H1 (cell line): ENCODE measurements at regions not wholly inside any gene's neighbourhood (a gene's known extent, or its start where the extent isn't known, plus 50 kb on each side); places are given as distances from the start of the nearest gene placed in this dataset.

Source experiments
- CTCF ChIA-PET: fragments of 300-600 bp; sonication (Branson Sonifier 250); formaldehyde crosslinking; loops from one replicate; lab custom pipeline; 2021; ENCODE audit not compliant: partially characterized antibody; lab: Charles Lee
- POLR2A ChIA-PET: fragments of 300-600 bp; sonication (Branson Sonifier 250); formaldehyde crosslinking; loops from one replicate; lab custom pipeline; 2021; ENCODE audit warnings: inconsistent platforms; ENCODE audit not compliant: partially characterized antibody; lab: Charles Lee
- DNase-seq, 2 experiments: peaks; one replicate each; pipeline versions ENCODE4 v3.0.0 to v3.0.0-alpha.2; 2010 to 2022; ENCODE audit warnings: low spot score in 2 of 2, low read depth in 1 of 2, mixed read lengths in 1 of 2
- FAIRE-seq: peaks from 2 replicates; lab custom pipeline; 2011; peaks lifted over from hg19 to GRCh38; lab: Jason Lieb, UNC
- H2AFZ ChIP-seq: 2 replicates; pipeline ENCODE4 v1.8.1; 2012; ENCODE audit warnings: low read length, inconsistent platforms
- H2AK5ac ChIP-seq: 2 replicates; pipeline ENCODE4 v1.6.1; 2013; ENCODE audit warnings: low read depth, low read length
- H2BK120ac ChIP-seq: replicated peaks from 2 replicates; pipeline ENCODE3; 2013; ENCODE audit warnings: low read depth, low read length, inconsistent platforms
- H2BK12ac ChIP-seq: 2 replicates; pipeline ENCODE4 v1.6.1; 2013; ENCODE audit warnings: low read depth, low read length
- H2BK15ac ChIP-seq: 2 replicates; pipeline ENCODE4 v1.6.1; 2013; ENCODE audit warnings: low read length
- H2BK20ac ChIP-seq: 2 replicates; pipeline ENCODE4 v1.6.1; 2013; ENCODE audit warnings: low read length
- H2BK5ac ChIP-seq: 2 replicates; pipeline ENCODE4 v1.6.1; 2013; ENCODE audit warnings: low read depth, low read length
- H3K14ac ChIP-seq: 2 replicates; pipeline ENCODE4 v1.6.1; 2013; ENCODE audit warnings: inconsistent platforms; ENCODE audit not compliant: insufficient read length
- H3K18ac ChIP-seq: 2 replicates; pipeline ENCODE4 v1.6.1; 2013; ENCODE audit warnings: low read length; ENCODE audit errors: extremely low read depth
- H3K23ac ChIP-seq: 2 replicates; pipeline ENCODE4 v1.6.1; 2013; ENCODE audit warnings: inconsistent platforms; ENCODE audit not compliant: insufficient read length
- H3K23me2 ChIP-seq: 2 replicates; pipeline ENCODE4 v1.6.1; 2013; ENCODE audit warnings: low read depth, low read length
- H3K27ac ChIP-seq: 2 replicates; pipeline ENCODE4 v1.6.1; 2011; ENCODE audit warnings: low read depth, low read length, inconsistent platforms
- H3K27me3 ChIP-seq, 4 experiments: replicated peaks in 1 of 4; 1 replicate in 1 of 4; 2 replicates in 3 of 4; pipeline versions ENCODE4 v1.6.1 to v1.8.1; 2011 to 2013; ENCODE audit warnings: low read length in 3 of 4, mild to moderate bottlenecking in 3 of 4, inconsistent platforms in 2 of 4, mixed read lengths in 2 of 4, moderate library complexity in 1 of 4; ENCODE audit not compliant: control insufficient read depth in 3 of 4, insufficient read depth in 3 of 4; ENCODE audit errors: extremely low read depth in 1 of 4
- H3K36me3 ChIP-seq, 4 experiments: 2 replicates each; pipeline versions ENCODE4 v1.6.1 to v1.8.1; 2011 to 2013; ENCODE audit warnings: mild to moderate bottlenecking in 4 of 4, low read length in 3 of 4, moderate library complexity in 2 of 4, control low read depth in 1 of 4, inconsistent platforms in 1 of 4; ENCODE audit not compliant: insufficient read depth in 4 of 4, control insufficient read depth in 2 of 4
- H3K4ac ChIP-seq: replicated peaks from 2 replicates; pipeline ENCODE3; 2013; ENCODE audit warnings: low read length, low read depth, mixed read lengths, inconsistent platforms; ENCODE audit not compliant: insufficient read length
- H3K4me1 ChIP-seq, 4 experiments: replicated peaks in 1 of 4; 1 replicate in 1 of 4; 2 replicates in 3 of 4; pipeline versions ENCODE4 v1.6.1 to v1.8.1; 2011 to 2013; ENCODE audit warnings: low read length in 3 of 4, inconsistent platforms in 2 of 4, mixed read lengths in 1 of 4; ENCODE audit not compliant: insufficient read depth in 4 of 4, control insufficient read depth in 3 of 4
- H3K4me2 ChIP-seq, 2 experiments: 2 replicates each; pipeline versions ENCODE4 v1.6.1 to v1.8.1; 2011 to 2013; ENCODE audit warnings: low read depth in 2 of 2, low read length in 2 of 2, control low read depth in 1 of 2, inconsistent platforms in 1 of 2, mild to moderate bottlenecking in 1 of 2; ENCODE audit not compliant: insufficient read depth in 1 of 2
- H3K4me3 ChIP-seq, 4 experiments: fragments of 200-600, 300-600 bp in 1 of 4; sonication (generic), shearing (Covaris generic), sonication (Bioruptor Twin) in 1 of 4; 2 replicates each; pipeline versions ENCODE4 v1.5.1 to v1.8.1; 2011 to 2016; ENCODE audit warnings: low read length in 4 of 4, low read depth in 3 of 4, control low read depth in 2 of 4, inconsistent platforms in 2 of 4, mild to moderate bottlenecking in 2 of 4, mixed read lengths in 1 of 4, moderate library complexity in 1 of 4; ENCODE audit not compliant: insufficient read depth in 2 of 4; ENCODE audit errors: extremely low read depth in 1 of 4
- H3K56ac ChIP-seq: replicated peaks from 2 replicates; pipeline ENCODE3; 2013; ENCODE audit warnings: low read depth, mild to moderate bottlenecking, mixed read lengths, low read length, inconsistent platforms; ENCODE audit not compliant: insufficient read length
- H3K79me1 ChIP-seq: 2 replicates; pipeline ENCODE4 v1.6.1; 2013; ENCODE audit warnings: low read depth, low read length, control low read depth
- H3K79me2 ChIP-seq, 2 experiments: 2 replicates each; pipeline versions ENCODE4 v1.6.1 to v1.8.1; 2012 to 2013; ENCODE audit warnings: low read length in 2 of 2, mild to moderate bottlenecking in 2 of 2, inconsistent platforms in 1 of 2; ENCODE audit not compliant: insufficient read depth in 2 of 2, control insufficient read depth in 1 of 2
- H3K9ac ChIP-seq, 4 experiments: replicated peaks in 1 of 4; 1 replicate in 1 of 4; 2 replicates in 3 of 4; pipeline versions ENCODE4 v1.6.1 to v1.8.1; 2011 to 2013; ENCODE audit warnings: low read depth in 3 of 4, low read length in 3 of 4, control low read depth in 2 of 4, mild to moderate bottlenecking in 2 of 4, moderate library complexity in 2 of 4, inconsistent platforms in 1 of 4; ENCODE audit errors: extremely low read depth in 1 of 4
- H3K9me3 ChIP-seq, 2 experiments: 2 replicates each; pipeline versions ENCODE4 v1.6.1 to v1.8.1; 2012 to 2013; ENCODE audit warnings: mild to moderate bottlenecking in 2 of 2, moderate library complexity in 2 of 2, control low read depth in 1 of 2, inconsistent platforms in 1 of 2, low read depth in 1 of 2, low read length in 1 of 2, mixed read lengths in 1 of 2; ENCODE audit not compliant: insufficient read depth in 2 of 2
- H4K20me1 ChIP-seq, 2 experiments: replicated peaks in 1 of 2; 2 replicates each; pipeline versions ENCODE3 to v1.8.1; 2011 to 2013; ENCODE audit warnings: inconsistent platforms in 2 of 2, low read length in 2 of 2, mild to moderate bottlenecking in 1 of 2; ENCODE audit not compliant: insufficient read depth in 2 of 2, control insufficient read depth in 1 of 2
- H4K5ac ChIP-seq: 2 replicates; pipeline ENCODE4 v1.6.1; 2013; ENCODE audit warnings: low read length, low read depth, mixed read lengths, inconsistent platforms; ENCODE audit not compliant: insufficient read length
- H4K8ac ChIP-seq: 2 replicates; pipeline ENCODE4 v1.8.0; 2013; ENCODE audit warnings: mild to moderate bottlenecking, moderate library complexity, low read length, inconsistent platforms; ENCODE audit not compliant: insufficient read depth; ENCODE audit errors: extremely low read depth
- H4K91ac ChIP-seq: replicated peaks from 2 replicates; pipeline ENCODE3; 2013; ENCODE audit warnings: low read length, mixed read lengths, inconsistent platforms; ENCODE audit not compliant: insufficient read length
- CREB1 ChIP-seq: IDR thresholded peaks from 2 replicates; pipeline ENCODE4 v1.6.1; 2012; ENCODE audit warnings: inconsistent platforms
- EP300 ChIP-seq, 2 experiments: IDR thresholded peaks; 1 replicate in 1 of 2; 2 replicates in 1 of 2; pipeline ENCODE4 v1.6.1; 2011 to 2012; ENCODE audit warnings: low read depth in 2 of 2, low read length in 2 of 2, mild to moderate bottlenecking in 2 of 2, borderline replicate concordance in 1 of 2, inconsistent platforms in 1 of 2, moderate library complexity in 1 of 2
- POLR2A ChIP-seq, 2 experiments: IDR thresholded peaks; 1 replicate in 1 of 2; 2 replicates in 1 of 2; pipeline ENCODE4 v1.6.1; 2011; ENCODE audit warnings: low read depth in 2 of 2, low read length in 2 of 2, mild to moderate bottlenecking in 2 of 2; ENCODE audit errors: control extremely low read depth in 1 of 2
- RXRA ChIP-seq: IDR thresholded peaks from 2 replicates; pipeline ENCODE4 v1.6.1; 2011; ENCODE audit warnings: low read depth, mild to moderate bottlenecking, low read length, moderate library complexity; ENCODE audit not compliant: insufficient read depth
- WGBS, 2 experiments: shearing (Covaris generic) in 1 of 2; methylation state at CpG; one replicate each; pipeline versions ENCODE4 v1.1.6 to v1.1.7; 2013 to 2015; ENCODE audit warnings: low lambda C conversion rate in 2 of 2, mixed read lengths in 2 of 2, inconsistent platforms in 1 of 2, low coverage in 1 of 2, missing lambda C conversion rate in 1 of 2; ENCODE audit not compliant: insufficient replicate concordance in 2 of 2, insufficient coverage in 1 of 2, insufficient read length in 1 of 2; ENCODE audit errors: extremely low coverage in 1 of 2, missing lambda C conversion rate in 1 of 2; 5-methylcytosine and 5-hydroxymethylcytosine counted together

DNA sequence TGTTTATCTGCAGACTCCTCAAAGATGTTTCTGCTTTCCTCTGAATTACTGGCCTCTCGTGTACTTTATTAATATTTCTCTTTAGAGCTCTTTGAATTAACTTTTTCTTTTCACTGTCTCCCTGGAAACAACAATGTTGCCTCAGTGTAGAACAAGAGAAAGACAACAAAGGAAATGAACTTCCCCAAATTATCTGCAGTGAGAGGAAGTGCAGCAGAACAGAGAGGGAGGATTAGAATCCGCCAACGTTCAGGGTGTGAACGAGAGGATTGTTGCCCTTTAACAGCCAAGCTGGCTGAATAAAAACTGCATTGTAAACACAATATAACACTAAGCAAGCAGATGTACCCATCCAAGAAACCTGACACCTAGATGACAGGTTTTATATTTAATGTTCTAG is 375.9 kb downstream of the GALC start:
- Histone ChIP-seq H2AK5ac (no peak overlapping the region), H3K23ac (no peak overlapping the region), H3K14ac (no peak overlapping the region), H2BK120ac (no peak overlapping the region), H4K91ac (no peak overlapping the region), H4K5ac (no peak overlapping the region), H4K8ac (no peak overlapping the region), H3K27me3 (peaks cover 0 to 1% (median 0%) of the 10 kb centered on the region in 4 experiments; a peak in 1 of 7 replicates), H3K4me1 (no peaks in the 10 kb centered on the region), H4K20me1 (no peaks in the 10 kb centered on the region), H2BK20ac (no peak overlapping the region), H3K4ac (no peak overlapping the region), H3K23me2 (no peaks in the 10 kb centered on the region), H3K56ac (no peak overlapping the region), H3K4me3 (no peak overlapping the region), H3K4me2 (no peak overlapping the region), H2BK15ac (no peak overlapping the region), H3K18ac (no peak overlapping the region), H2BK5ac (no peak overlapping the region), H3K9me3 (peaks cover 12 to 16% of the 10 kb centered on the region in 2 experiments), H2BK12ac (no peak overlapping the region), H3K36me3 (no peaks in the 10 kb centered on the region), H2AFZ (no peak overlapping the region), H3K79me2 (no peaks in the 10 kb centered on the region), H3K9ac (no peak overlapping the region), H3K27ac (no peak overlapping the region), H3K79me1 (no peaks in the 10 kb centered on the region)
- TF ChIP-seq RXRA: no peak
- no peak for TF ChIP-seq CREB1
- no peak for TF ChIP-seq POLR2A (IDR thresholded peaks at IDR 0.05; ENCODE audit: control extremely low read depth in 1 of 2, low read depth in 2 of 2, low read length in 2 of 2)
- no peak for TF ChIP-seq EP300 (IDR thresholded peaks at IDR 0.05; ENCODE audit: borderline replicate concordance in 1 of 2, low read depth in 2 of 2, low read length in 2 of 2)
- FAIRE-seq (no peak), DNase-seq (no peak)
- ChIA-PET POLR2A (no interaction called here), CTCF (interaction anchor here (0.7 to 2.1 kb wide), 10 partner anchors 34 to 758 kb away, joined by 3 to 14 read pairs (median 4); no protein-coding TSS in a partner anchor)
- 94% methylated on average over 4 of the region's 4 CpGs; no CpG with 5 or more reads in 1 of the 2 experiments for WGBS, 2 experiments
